Testis (tissue), 2 donors: ENCODE measurements at regions not wholly inside any gene's neighbourhood (a gene's known extent, or its start where the extent isn't known, plus 50 kb on each side); places are given as distances from the start of the nearest gene placed in this dataset.

Source experiments
- DNase-seq: peaks from one replicate; pipeline ENCODE4 v3.0.0-alpha.2; 2019
- H3K27ac ChIP-seq, 2 donors: fragments of 200-600 bp; sonication (generic); one replicate each; pipeline ENCODE4 v1.5.1; 2019
- H3K27me3 ChIP-seq: fragments of 200-600 bp; sonication (generic); one replicate; pipeline ENCODE4 v1.5.1; 2019
- H3K36me3 ChIP-seq: fragments of 200-600 bp; sonication (generic); one replicate; pipeline ENCODE4 v1.5.1; 2017; ENCODE audit warnings: low read depth; ENCODE audit errors: missing control alignments
- H3K4me1 ChIP-seq: fragments of 200-600 bp; sonication (generic); one replicate; pipeline ENCODE4 v1.5.1; 2019
- H3K4me3 ChIP-seq, 2 donors: fragments of 200-600 bp; sonication (generic); one replicate each; pipeline ENCODE4 v1.5.1; 2017 to 2019
- H3K9me3 ChIP-seq: fragments of 200-600 bp; sonication (generic); one replicate; pipeline ENCODE4 v1.5.1; 2017
- CTCF ChIP-seq, 3 experiments: fragments of 450-650 bp in 2 of 3; fragments of 200-600 bp in 1 of 3; sonication (generic) in 1 of 3; IDR thresholded peaks; one replicate each; pipeline ENCODE4 v1.5.1; 2016 to 2019; ENCODE audit warnings: antibody characterized with exemption in 3 of 3, mild to moderate bottlenecking in 2 of 3, moderate library complexity in 1 of 3
- POLR2A ChIP-seq: fragments of 450-650 bp; IDR thresholded peaks from one replicate; pipeline ENCODE4 v1.6.1; 2017; ENCODE audit warnings: antibody characterized with exemption, mild to moderate bottlenecking, moderate library complexity
- WGBS, 2 donors: methylation state at CpG; one replicate each; pipeline ENCODE4 v1.1.5; 2018; 5-methylcytosine and 5-hydroxymethylcytosine counted together
- intact Hi-C: fragments of 100-400 bp; cut with DNase I; formaldehyde crosslinking; loops from one replicate; pipeline ENCODE4 v1.15.1; 2023; ENCODE audit warnings: low total_unique reads

- Histone ChIP-seq H3K27me3 (no peaks in the 10 kb centered on the region), H3K4me1 (no peaks in the 10 kb centered on the region), H3K4me3 (no peak overlapping the region), H3K9me3 (no peaks in the 10 kb centered on the region), H3K36me3 (no peaks in the 10 kb centered on the region), H3K27ac (no peak overlapping the region)
- TF ChIP-seq CTCF (IDR thresholded peaks at IDR 0.05) (no peak), POLR2A (no peak)
- intact Hi-C loops: no loop called here
- 48 to 64% methylated on average over 10 of the region's 10 CpGs for WGBS, 2 donors
- no peak for DNase-seq
Measured at GRCh38 chr2:136486115-136486514, 279.2 kb upstream of the THSD7B start.

- Histone ChIP-seq H3K4me1 (no peaks in the 10 kb centered on the region), H3K9me3 (no peaks in the 10 kb centered on the region), H3K27ac (no peak overlapping the region), H3K36me3 (no peaks in the 10 kb centered on the region), H3K27me3 (no peaks in the 10 kb centered on the region), H3K4me3 (no peak overlapping the region)
- DNase-seq: no peak
- TF ChIP-seq POLR2A (no peak), CTCF (IDR thresholded peaks at IDR 0.05) (no peak)
- 87 to 90% methylated on average over 3 of the region's 3 CpGs for WGBS, 2 donors
- intact Hi-C loops: no loop called here
Measured at GRCh38 chr2:136482966-136483365, 282.4 kb upstream of the THSD7B start.

- Histone ChIP-seq H3K27me3 (no peaks in the 10 kb centered on the region), H3K4me3 (no peak overlapping the region), H3K9me3 (no peaks in the 10 kb centered on the region), H3K36me3 (no peaks in the 10 kb centered on the region), H3K4me1 (no peaks in the 10 kb centered on the region), H3K27ac (no peak overlapping the region)
- intact Hi-C loops: no loop called here
- no peak for DNase-seq
- TF ChIP-seq POLR2A: no peak
- TF ChIP-seq CTCF (IDR thresholded peaks at IDR 0.05): no peak
- 88 to 96% methylated on average over 2 of the region's 2 CpGs for WGBS, 2 donors
Measured at GRCh38 chr2:136482006-136482405, 283.3 kb upstream of the THSD7B start.

GRCh38 chr2:136479696-136480095 lies 285.6 kb upstream of the THSD7B start:
- no peak for TF ChIP-seq CTCF (IDR thresholded peaks at IDR 0.05)
- TF ChIP-seq POLR2A: no peak
- Histone ChIP-seq H3K9me3 (no peaks in the 10 kb centered on the region), H3K27me3 (no peaks in the 10 kb centered on the region), H3K36me3 (no peaks in the 10 kb centered on the region), H3K27ac (no peak overlapping the region), H3K4me1 (no peaks in the 10 kb centered on the region), H3K4me3 (no peak overlapping the region)
- 92% methylated on average over 2 of the region's 2 CpGs; no CpG with 5 or more reads in 1 of the 2 donors for WGBS, 2 donors
- no peak for DNase-seq
- intact Hi-C loops: no loop called here

- Histone ChIP-seq H3K9me3 (no peaks in the 10 kb centered on the region), H3K36me3 (no peaks in the 10 kb centered on the region), H3K27ac (no peak overlapping the region), H3K4me1 (no peaks in the 10 kb centered on the region), H3K4me3 (no peak overlapping the region), H3K27me3 (no peaks in the 10 kb centered on the region)
- 62 to 71% methylated on average over 7 of the region's 7 CpGs for WGBS, 2 donors
- DNase-seq: no peak
- intact Hi-C loops: no loop called here
- TF ChIP-seq POLR2A (no peak), CTCF (IDR thresholded peaks at IDR 0.05) (no peak)
Measured at GRCh38 chr2:136468799-136469369, 296.5 kb upstream of the THSD7B start.
